GM10248 (cell line): ENCODE measurements at regions not wholly inside any gene's neighbourhood (a gene's known extent, or its start where the extent isn't known, plus 50 kb on each side); places are given as distances from the start of the nearest gene placed in this dataset.

Experiments
- CTCF ChIA-PET: fragments of 300-600 bp; sonication (Branson Sonifier 250); formaldehyde crosslinking; extraction: SDS; loops from one replicate; lab custom pipeline; 2021; ENCODE audit warnings: antibody characterized with exemption; lab: Yijun Ruan, JAX
- POLR2A ChIA-PET: fragments of 350-650 bp; sonication (Branson Sonifier 250); formaldehyde crosslinking; extraction: SDS; loops from one replicate; lab custom pipeline; 2020; ENCODE audit warnings: antibody characterized with exemption; lab: Yijun Ruan, JAX
- DNase-seq: peaks from one replicate; pipeline ENCODE4 v3.0.0; 2012; ENCODE audit errors: extremely low spot score
- TF ChIP-seq, protein P1 (sequence below): IDR thresholded peaks from 2 replicates; pipeline ENCODE4 v1.5.1; 2012; ENCODE audit warnings: mild to moderate bottlenecking, low read depth; ENCODE audit errors: extremely low read depth, missing control alignments, control extremely low read depth

DNA sequence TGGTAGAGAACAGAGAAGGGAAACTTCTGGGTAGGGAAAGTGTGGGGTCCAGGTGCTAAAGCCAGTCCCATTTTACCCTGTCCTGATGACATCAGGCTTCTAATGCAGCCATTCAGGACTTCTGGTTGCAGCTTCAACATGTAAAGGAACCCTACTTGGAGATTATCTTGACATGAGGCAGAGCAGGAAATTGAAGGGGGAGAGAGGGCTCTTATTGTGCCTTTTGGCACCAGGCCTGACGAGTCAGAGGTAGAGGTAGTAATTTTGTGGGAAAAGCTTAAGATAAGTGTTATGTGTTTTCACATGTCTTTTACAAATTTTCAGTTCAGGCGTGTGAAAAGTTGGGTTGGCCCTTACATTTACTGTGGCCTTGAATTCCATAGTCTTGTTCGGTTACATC lies 102.4 kb upstream of the APC start:
- no peak for DNase-seq
- POLR2A ChIA-PET = no interaction called here
- CTCF ChIA-PET = interaction anchor here (1.5 to 2.2 kb wide), 2 partner anchors 9 to 83 kb away, joined by 5 to 6 read pairs; no protein-coding TSS in a partner anchor
- TF ChIP-seq, protein P1, sequence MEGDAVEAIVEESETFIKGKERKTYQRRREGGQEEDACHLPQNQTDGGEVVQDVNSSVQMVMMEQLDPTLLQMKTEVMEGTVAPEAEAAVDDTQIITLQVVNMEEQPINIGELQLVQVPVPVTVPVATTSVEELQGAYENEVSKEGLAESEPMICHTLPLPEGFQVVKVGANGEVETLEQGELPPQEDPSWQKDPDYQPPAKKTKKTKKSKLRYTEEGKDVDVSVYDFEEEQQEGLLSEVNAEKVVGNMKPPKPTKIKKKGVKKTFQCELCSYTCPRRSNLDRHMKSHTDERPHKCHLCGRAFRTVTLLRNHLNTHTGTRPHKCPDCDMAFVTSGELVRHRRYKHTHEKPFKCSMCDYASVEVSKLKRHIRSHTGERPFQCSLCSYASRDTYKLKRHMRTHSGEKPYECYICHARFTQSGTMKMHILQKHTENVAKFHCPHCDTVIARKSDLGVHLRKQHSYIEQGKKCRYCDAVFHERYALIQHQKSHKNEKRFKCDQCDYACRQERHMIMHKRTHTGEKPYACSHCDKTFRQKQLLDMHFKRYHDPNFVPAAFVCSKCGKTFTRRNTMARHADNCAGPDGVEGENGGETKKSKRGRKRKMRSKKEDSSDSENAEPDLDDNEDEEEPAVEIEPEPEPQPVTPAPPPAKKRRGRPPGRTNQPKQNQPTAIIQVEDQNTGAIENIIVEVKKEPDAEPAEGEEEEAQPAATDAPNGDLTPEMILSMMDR = no peak

DNA sequence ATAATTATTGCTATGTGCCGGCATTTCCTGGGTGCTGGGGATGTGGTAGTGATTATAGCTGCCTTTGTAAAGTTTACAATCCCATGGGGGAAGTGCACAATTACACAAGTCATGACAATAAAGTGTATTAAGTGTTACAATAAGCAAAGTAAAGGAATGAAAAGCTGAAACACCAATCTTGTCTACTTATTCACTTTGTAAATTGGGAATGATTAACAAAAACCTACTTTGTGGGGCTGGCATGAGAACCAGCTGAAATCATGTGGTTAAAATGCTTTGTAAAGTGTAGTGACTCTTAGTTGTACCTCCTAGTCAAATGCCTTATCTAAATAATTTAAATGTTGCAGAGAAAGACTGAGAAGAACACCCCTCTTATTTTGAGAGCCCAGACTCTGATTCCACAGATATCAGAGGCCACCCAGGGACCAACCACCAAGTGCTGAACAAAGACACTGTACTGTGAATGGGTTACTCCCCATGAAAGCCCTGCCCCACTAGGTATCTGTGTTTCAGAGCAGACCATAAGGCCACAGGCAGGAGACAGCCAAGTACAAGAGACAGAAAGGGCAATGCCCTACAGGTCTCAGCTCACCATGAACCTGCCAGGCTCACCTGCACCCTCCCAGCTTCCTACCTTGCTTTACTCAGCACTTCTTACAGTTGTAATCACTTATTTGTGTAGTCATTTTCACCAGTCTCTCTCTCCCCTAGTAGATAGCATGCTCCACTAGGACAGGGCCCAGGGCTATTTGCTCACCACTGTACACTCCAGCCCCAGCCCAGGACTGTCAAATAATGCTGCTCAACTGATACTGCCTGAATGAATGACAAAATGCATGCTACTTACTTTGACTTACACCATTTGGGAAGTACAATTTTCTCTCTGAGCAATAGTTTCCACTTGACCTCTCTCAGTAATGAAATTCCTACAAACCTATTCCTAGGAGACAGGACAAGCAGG lies 101.6 kb upstream of the APC start:
- ChIA-PET POLR2A (no interaction called here), CTCF (interaction anchor here (1.5 to 2.2 kb wide), 2 partner anchors 10 to 84 kb away, joined by 5 to 6 read pairs; no protein-coding TSS in a partner anchor)
- TF ChIP-seq, protein P1 = no peak
- DNase-seq = no peak

DNA sequence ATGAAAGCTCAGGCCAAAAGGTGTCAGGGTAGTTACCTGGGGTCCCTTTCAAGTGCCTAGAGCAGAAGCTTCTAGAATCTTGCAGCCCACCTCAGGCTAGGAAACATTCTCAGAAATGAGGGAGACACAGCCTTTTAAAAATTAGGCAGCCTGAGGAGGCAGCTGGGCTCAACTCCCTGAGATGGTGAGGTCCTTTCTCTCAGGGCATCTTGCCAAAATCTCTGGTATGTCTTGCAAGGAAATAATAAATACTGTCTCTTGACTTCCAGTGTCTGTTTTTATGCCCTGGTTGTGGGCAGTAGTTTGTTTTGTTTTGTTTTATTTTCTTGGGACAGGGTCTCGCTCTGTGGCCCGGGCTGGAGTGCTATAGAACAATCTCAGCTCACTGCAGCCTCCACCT lies 100.9 kb upstream of the APC start:
- CTCF ChIA-PET = interaction anchor here (1.5 kb wide), 1 partner anchor 10 kb away, joined by 5 read pairs; no protein-coding TSS in a partner anchor
- POLR2A ChIA-PET = no interaction called here
- TF ChIP-seq, protein P1 = no peak
- no peak for DNase-seq

DNA sequence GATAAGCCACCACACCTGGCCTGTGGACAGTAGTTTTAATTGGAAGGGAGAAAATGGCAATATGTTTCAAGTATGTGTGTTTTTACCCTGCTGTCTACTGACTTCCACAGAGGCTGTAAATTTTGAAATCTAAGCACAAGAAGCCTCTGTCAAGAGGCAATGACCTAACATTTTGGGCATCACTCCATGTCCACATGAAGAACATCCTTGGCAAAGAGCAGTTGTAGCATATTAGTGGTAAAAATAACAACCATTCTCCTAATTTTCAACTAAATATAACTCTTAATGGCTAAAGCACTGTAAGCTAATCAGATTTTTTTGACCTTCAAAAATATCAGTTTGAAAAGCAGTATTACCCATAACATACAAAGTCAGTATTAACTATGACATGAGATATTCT lies 100.3 kb upstream of the APC start:
- no peak for DNase-seq
- CTCF ChIA-PET = no interaction called here
- TF ChIP-seq, protein P1 = no peak
- POLR2A ChIA-PET = no interaction called here

DNA sequence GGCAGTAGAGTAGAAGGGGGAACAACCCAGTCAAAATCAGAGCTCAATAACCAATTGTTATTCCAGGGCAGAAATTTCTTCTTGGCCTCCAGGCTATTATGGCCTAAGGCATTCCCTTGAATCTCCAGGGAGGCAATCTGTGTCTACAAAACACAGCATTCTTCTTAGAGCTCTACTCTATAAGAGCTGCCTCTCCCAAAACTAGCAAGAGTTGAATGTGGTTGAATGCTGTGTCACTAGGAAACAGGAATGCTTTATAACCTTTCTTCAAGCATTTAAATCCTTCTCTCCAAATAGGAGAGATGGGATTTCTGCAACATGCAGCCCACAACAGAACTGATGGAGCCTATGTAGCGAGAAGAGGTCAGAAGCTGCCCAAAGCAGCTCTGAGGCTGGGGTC lies 97.1 kb upstream of the APC start:
- ChIA-PET POLR2A (no interaction called here), CTCF (no interaction called here)
- TF ChIP-seq, protein P1 = no peak
- DNase-seq = no peak

DNA sequence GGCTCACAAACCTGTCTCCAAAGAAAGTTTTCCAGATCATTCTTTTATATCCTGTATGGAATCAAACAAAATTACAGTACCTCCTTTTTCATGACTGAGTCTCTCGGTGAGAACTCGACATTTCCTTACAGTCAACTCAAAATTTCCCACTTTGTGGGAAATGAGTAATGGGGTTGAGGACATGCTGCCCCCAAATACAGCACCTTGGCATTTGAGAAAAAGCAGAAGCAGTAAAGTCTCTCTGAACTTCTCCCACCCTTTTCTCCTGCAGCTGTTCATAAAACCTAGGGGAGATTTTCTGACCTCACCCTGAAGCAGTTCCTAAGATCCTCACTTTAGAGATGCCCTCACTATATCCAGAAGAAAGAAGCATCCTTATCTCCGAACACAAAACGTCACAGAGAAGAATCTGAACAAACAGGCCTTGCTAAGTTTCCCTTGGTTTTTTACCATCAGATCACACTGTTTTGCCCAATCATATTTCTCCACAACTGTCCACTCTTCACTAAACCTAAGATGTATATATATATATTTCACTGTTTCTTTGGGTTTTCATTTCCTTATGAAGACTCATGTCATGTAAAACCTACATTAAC lies 96.1 kb upstream of the APC start:
- no peak for DNase-seq
- ChIA-PET CTCF (no interaction called here), POLR2A (no interaction called here)
- TF ChIP-seq, protein P1 = no peak
